ENCODE measurements at regions not wholly inside any gene's neighbourhood (a gene's known extent, or its start where the extent isn't known, plus 50 kb on each side); places are given as distances from the start of the nearest gene placed in this dataset.

DNA sequence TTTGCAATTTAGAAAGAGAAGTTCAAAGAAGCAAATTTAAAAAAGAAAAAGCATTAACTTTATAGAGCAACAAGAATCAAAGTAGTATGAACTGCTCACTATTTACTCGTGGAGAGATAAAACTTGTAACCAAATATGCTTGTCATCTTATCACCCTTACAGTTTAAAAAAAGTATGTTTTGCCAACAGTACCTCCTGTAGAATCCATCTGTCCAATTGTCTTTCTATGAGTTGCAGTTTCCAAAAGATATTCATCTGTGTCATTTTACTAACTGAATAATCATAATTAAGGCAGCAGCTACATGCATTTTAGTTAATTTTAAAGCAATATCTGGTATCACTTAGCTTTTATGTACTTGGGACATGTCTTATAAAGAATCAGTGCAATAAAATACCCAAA is 1112.3 kb downstream of the DSC3 start (continued):
- no peak for TF ChIP-seq TBX3 (IDR thresholded peaks at IDR 0.05; ENCODE audit: borderline replicate concordance)

GRCh38 chr18:29928081-29928480 is 1114.5 kb downstream of the DSC3 start:
- no peak overlapping the region for H3K9ac ChIP-seq (ENCODE audit: insufficient read depth, low read depth, low read length)
- intact Hi-C loops (cut with micrococcal nuclease; ENCODE audit: unreplicated experiment) (no loop called here), in situ Hi-C loops (cut with HindIII; ENCODE audit: extremely low pct_ligation_motif_present, low pct_unique_long_range_greater_than_20kb) (no loop called here)
- no peak for ATAC-seq
- DNase-seq (ENCODE audit: low spot score): no peak
- H2AFZ ChIP-seq (ENCODE audit: low read length): no peak overlapping the region
- no peaks in the 10 kb centered on the region for H3K4me1 ChIP-seq (ENCODE audit: insufficient read depth, low read length)
- no peaks in the 10 kb centered on the region for H3K9me3 ChIP-seq (ENCODE audit: low read length)
- no peaks in the 10 kb centered on the region for H3K79me2 ChIP-seq (ENCODE audit: insufficient read depth, low read length)
- ChIA-PET POLR2A (no interaction called here), CTCF (ENCODE audit: low intra/inter-chr PET ratio, low total read pairs) (interaction anchor here (0.7 kb wide), 1 partner anchor 11 kb away, joined by 3 read pairs; no protein-coding TSS in a partner anchor)
- H3K27ac ChIP-seq (ENCODE audit: extremely low read length, insufficient read depth, low read length): no peak overlapping the region
- H3K36me3 ChIP-seq (replicated peaks in 1 of 2; ENCODE audit: control insufficient read depth in 1 of 2, insufficient read depth in 2 of 2, low read length in 2 of 2): no peaks in the 10 kb centered on the region
- no peaks in the 10 kb centered on the region for H3K27me3 ChIP-seq (ENCODE audit: control insufficient read depth in 1 of 2, insufficient read depth in 2 of 2, low read length in 2 of 2)
- H3K4me3 ChIP-seq (replicated peaks in 1 of 3; ENCODE audit: insufficient read depth in 1 of 3, low read depth in 2 of 3, low read length in 3 of 3): no peak overlapping the region
- no peak for FAIRE-seq
- no peak overlapping the region for H3K4me2 ChIP-seq (ENCODE audit: low read depth, low read length)
- 7% methylated on average over 6 of the region's 6 CpGs for WGBS (ENCODE audit: low lambda C conversion rate)
- no TSS peak for BruUV-seq (replicated peaks)
- H4K20me1 ChIP-seq (ENCODE audit: insufficient read depth, low read length): no peaks in the 10 kb centered on the region
- no peak for TF ChIP-seq ZNF740 (CRISPR knock-in tag; IDR thresholded peaks at IDR 0.05)
- no peak for TF ChIP-seq ZNF253 (CRISPR knock-in tag; IDR thresholded peaks at IDR 0.05; ENCODE audit: borderline replicate concordance)
- TF ChIP-seq ZBTB3 (CRISPR knock-in tag; IDR thresholded peaks at IDR 0.05; ENCODE audit: borderline replicate concordance, low read depth): no peak
- TF ChIP-seq DR1 (CRISPR knock-in tag; IDR thresholded peaks at IDR 0.05): no peak
- TF ChIP-seq, protein P1, sequence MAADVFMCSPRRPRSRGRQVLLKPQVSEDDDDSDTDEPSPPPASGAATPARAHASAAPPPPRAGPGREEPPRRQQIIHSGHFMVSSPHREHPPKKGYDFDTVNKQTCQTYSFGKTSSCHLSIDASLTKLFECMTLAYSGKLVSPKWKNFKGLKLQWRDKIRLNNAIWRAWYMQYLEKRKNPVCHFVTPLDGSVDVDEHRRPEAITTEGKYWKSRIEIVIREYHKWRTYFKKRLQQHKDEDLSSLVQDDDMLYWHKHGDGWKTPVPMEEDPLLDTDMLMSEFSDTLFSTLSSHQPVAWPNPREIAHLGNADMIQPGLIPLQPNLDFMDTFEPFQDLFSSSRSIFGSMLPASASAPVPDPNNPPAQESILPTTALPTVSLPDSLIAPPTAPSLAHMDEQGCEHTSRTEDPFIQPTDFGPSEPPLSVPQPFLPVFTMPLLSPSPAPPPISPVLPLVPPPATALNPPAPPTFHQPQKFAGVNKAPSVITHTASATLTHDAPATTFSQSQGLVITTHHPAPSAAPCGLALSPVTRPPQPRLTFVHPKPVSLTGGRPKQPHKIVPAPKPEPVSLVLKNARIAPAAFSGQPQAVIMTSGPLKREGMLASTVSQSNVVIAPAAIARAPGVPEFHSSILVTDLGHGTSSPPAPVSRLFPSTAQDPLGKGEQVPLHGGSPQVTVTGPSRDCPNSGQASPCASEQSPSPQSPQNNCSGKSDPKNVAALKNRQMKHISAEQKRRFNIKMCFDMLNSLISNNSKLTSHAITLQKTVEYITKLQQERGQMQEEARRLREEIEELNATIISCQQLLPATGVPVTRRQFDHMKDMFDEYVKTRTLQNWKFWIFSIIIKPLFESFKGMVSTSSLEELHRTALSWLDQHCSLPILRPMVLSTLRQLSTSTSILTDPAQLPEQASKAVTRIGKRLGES (CRISPR knock-in tag; IDR thresholded peaks at IDR 0.05; ENCODE audit: borderline replicate concordance): no peak
- no peak for TF ChIP-seq HMG20B (CRISPR knock-in tag; conservative IDR thresholded peaks at IDR 0.05)
- no peak for TF ChIP-seq NPAS2 (CRISPR knock-in tag; IDR thresholded peaks at IDR 0.05; ENCODE audit: borderline replicate concordance)
- no peak for TF ChIP-seq XBP1 (CRISPR knock-in tag; IDR thresholded peaks at IDR 0.05)
- no peak for TF ChIP-seq ZNF703 (CRISPR knock-in tag; IDR thresholded peaks at IDR 0.05; ENCODE audit: borderline replicate concordance)
- no peak for TF ChIP-seq HHEX (CRISPR knock-in tag; IDR thresholded peaks at IDR 0.05)
- TF ChIP-seq, protein P2, sequence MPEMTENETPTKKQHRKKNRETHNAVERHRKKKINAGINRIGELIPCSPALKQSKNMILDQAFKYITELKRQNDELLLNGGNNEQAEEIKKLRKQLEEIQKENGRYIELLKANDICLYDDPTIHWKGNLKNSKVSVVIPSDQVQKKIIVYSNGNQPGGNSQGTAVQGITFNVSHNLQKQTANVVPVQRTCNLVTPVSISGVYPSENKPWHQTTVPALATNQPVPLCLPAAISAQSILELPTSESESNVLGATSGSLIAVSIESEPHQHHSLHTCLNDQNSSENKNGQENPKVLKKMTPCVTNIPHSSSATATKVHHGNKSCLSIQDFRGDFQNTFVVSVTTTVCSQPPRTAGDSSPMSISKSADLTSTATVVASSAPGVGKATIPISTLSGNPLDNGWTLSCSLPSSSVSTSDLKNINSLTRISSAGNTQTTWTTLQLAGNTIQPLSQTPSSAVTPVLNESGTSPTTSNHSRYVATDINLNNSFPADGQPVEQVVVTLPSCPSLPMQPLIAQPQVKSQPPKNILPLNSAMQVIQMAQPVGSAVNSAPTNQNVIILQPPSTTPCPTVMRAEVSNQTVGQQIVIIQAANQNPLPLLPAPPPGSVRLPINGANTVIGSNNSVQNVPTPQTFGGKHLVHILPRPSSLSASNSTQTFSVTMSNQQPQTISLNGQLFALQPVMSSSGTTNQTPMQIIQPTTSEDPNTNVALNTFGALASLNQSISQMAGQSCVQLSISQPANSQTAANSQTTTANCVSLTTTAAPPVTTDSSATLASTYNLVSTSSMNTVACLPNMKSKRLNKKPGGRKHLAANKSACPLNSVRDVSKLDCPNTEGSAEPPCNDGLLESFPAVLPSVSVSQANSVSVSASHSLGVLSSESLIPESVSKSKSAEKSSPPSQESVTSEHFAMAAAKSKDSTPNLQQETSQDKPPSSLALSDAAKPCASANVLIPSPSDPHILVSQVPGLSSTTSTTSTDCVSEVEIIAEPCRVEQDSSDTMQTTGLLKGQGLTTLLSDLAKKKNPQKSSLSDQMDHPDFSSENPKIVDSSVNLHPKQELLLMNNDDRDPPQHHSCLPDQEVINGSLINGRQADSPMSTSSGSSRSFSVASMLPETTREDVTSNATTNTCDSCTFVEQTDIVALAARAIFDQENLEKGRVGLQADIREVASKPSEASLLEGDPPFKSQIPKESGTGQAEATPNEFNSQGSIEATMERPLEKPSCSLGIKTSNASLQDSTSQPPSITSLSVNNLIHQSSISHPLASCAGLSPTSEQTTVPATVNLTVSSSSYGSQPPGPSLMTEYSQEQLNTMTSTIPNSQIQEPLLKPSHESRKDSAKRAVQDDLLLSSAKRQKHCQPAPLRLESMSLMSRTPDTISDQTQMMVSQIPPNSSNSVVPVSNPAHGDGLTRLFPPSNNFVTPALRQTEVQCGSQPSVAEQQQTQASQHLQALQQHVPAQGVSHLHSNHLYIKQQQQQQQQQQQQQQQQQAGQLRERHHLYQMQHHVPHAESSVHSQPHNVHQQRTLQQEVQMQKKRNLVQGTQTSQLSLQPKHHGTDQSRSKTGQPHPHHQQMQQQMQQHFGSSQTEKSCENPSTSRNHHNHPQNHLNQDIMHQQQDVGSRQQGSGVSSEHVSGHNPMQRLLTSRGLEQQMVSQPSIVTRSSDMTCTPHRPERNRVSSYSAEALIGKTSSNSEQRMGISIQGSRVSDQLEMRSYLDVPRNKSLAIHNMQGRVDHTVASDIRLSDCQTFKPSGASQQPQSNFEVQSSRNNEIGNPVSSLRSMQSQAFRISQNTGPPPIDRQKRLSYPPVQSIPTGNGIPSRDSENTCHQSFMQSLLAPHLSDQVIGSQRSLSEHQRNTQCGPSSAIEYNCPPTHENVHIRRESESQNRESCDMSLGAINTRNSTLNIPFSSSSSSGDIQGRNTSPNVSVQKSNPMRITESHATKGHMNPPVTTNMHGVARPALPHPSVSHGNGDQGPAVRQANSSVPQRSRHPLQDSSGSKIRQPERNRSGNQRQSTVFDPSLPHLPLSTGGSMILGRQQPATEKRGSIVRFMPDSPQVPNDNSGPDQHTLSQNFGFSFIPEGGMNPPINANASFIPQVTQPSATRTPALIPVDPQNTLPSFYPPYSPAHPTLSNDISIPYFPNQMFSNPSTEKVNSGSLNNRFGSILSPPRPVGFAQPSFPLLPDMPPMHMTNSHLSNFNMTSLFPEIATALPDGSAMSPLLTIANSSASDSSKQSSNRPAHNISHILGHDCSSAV (CRISPR knock-in tag; IDR thresholded peaks at IDR 0.05; ENCODE audit: borderline replicate concordance): no peak
- no peak for TF ChIP-seq ZNF878 (CRISPR knock-in tag; IDR thresholded peaks at IDR 0.05)
